Neural cell (in vitro differentiated cells): ENCODE measurements at regions not wholly inside any gene's neighbourhood (a gene's known extent, or its start where the extent isn't known, plus 50 kb on each side); places are given as distances from the start of the nearest gene placed in this dataset.

Experiments used
- H2AFZ ChIP-seq: fragments of 200-600, 300-800 bp; sonication (generic), shearing (Covaris generic); 2 replicates; pipeline ENCODE4 v1.6.0; 2014; ENCODE audit warnings: low read depth, mild to moderate bottlenecking, antibody characterized with exemption, low read length, moderate library complexity
- H3F3A ChIP-seq: fragments of 200-600 bp; shearing (Covaris generic); 2 replicates; pipeline ENCODE4 v1.6.1; 2016; ENCODE audit warnings: mild to moderate bottlenecking, moderate library complexity, mixed read lengths, antibody characterized with exemption, low read length; ENCODE audit not compliant: insufficient read depth, poor library complexity, severe bottlenecking
- H3K27ac ChIP-seq: fragments of 200-600, 300-800 bp; sonication (generic), shearing (Covaris generic); 2 replicates; pipeline ENCODE4 v1.5.1; 2014; ENCODE audit warnings: mild to moderate bottlenecking, low read length, moderate library complexity
- H3K27me3 ChIP-seq: fragments of 300-800, 200-600 bp; sonication (generic), shearing (Covaris generic); 2 replicates; pipeline ENCODE4 v1.6.0; 2014; ENCODE audit warnings: mild to moderate bottlenecking, low read depth, low read length, moderate library complexity; ENCODE audit not compliant: insufficient read depth
- H3K36me3 ChIP-seq: fragments of 300-800, 200-600 bp; sonication (generic), shearing (Covaris generic); 2 replicates; pipeline ENCODE4 v1.5.1; 2014; ENCODE audit warnings: mild to moderate bottlenecking, antibody characterized with exemption, low read length, moderate library complexity; ENCODE audit not compliant: insufficient read depth
- H3K4me2 ChIP-seq: fragments of 300-800, 200-600 bp; sonication (generic), shearing (Covaris generic); 2 replicates; pipeline ENCODE4 v1.6.0; 2014; ENCODE audit warnings: mild to moderate bottlenecking, low read length
- H3K4me3 ChIP-seq: fragments of 300-800, 200-600 bp; sonication (generic), shearing (Covaris generic); 2 replicates; pipeline ENCODE4 v1.5.1; 2014; ENCODE audit warnings: mild to moderate bottlenecking, low read length, moderate library complexity
- H3K79me2 ChIP-seq: fragments of 200-600 bp; shearing (Covaris generic); replicated peaks from 2 replicates; pipeline ENCODE4 v1.6.0; 2014; ENCODE audit warnings: mild to moderate bottlenecking, low read length, moderate library complexity; ENCODE audit not compliant: insufficient read depth
- H3K9ac ChIP-seq: fragments of 300-800, 200-600 bp; sonication (generic), shearing (Covaris generic); 2 replicates; pipeline ENCODE4 v1.6.1; 2016; ENCODE audit warnings: mild to moderate bottlenecking, low read length, mixed read lengths
- H3K9me2 ChIP-seq: fragments of 200-600 bp; shearing (Covaris generic); 2 replicates; pipeline ENCODE4 v1.6.1; 2016; ENCODE audit warnings: mild to moderate bottlenecking, low read length, mixed read lengths; ENCODE audit not compliant: insufficient read depth
- H3K9me3 ChIP-seq: fragments of 200-600, 300-800 bp; sonication (generic), shearing (Covaris generic); 2 replicates; pipeline ENCODE4 v1.6.1; 2016; ENCODE audit warnings: mild to moderate bottlenecking, mixed run types, low read length, moderate library complexity, mixed read lengths
- H4K20me1 ChIP-seq: fragments of 200-600 bp; shearing (Covaris generic); 2 replicates; pipeline ENCODE4 v1.6.1; 2016; ENCODE audit warnings: mild to moderate bottlenecking, mixed run types; ENCODE audit not compliant: insufficient read depth
- EP300 ChIP-seq: fragments of 450-650 bp; conservative IDR thresholded peaks from 2 replicates; pipeline ENCODE4 v1.6.1; 2014; ENCODE audit warnings: antibody characterized with exemption, mild to moderate bottlenecking, moderate library complexity; ENCODE audit not compliant: poor library complexity, severe bottlenecking
- EZH2 ChIP-seq: fragments of 200-600, 300-800 bp; shearing (Covaris generic), sonication (generic); IDR thresholded peaks from 2 replicates; pipeline ENCODE4 v1.6.1; 2014; ENCODE audit warnings: antibody characterized with exemption, low read length, borderline replicate concordance, mild to moderate bottlenecking; ENCODE audit not compliant: insufficient read depth, poor library complexity, severe bottlenecking
- MXI1 ChIP-seq: fragments of 450-650 bp; conservative IDR thresholded peaks from 2 replicates; pipeline ENCODE4 v1.6.1; 2014; ENCODE audit warnings: antibody characterized with exemption, mild to moderate bottlenecking; ENCODE audit not compliant: poor library complexity, severe bottlenecking
- POLR2AphosphoS5 ChIP-seq: IDR thresholded peaks from 2 replicates; pipeline ENCODE4 v1.6.1; 2012
- RAD21 ChIP-seq: fragments of 450-650 bp; conservative IDR thresholded peaks from 2 replicates; pipeline ENCODE4 v1.6.1; 2014; ENCODE audit warnings: antibody characterized with exemption, mild to moderate bottlenecking, moderate library complexity
- REST ChIP-seq: IDR thresholded peaks from 2 replicates; pipeline ENCODE4 v1.6.1; 2012; ENCODE audit warnings: borderline replicate concordance
- SMC3 ChIP-seq: fragments of 450-650 bp; conservative IDR thresholded peaks from 2 replicates; pipeline ENCODE4 v1.6.1; 2014; ENCODE audit warnings: antibody characterized with exemption, mild to moderate bottlenecking, moderate library complexity; ENCODE audit not compliant: poor library complexity
- TAF1 ChIP-seq: IDR thresholded peaks from 2 replicates; pipeline ENCODE4 v1.6.1; 2012; ENCODE audit warnings: low read depth
- TF ChIP-seq, protein P1 (sequence below): fragments of 450-650 bp; IDR thresholded peaks from 2 replicates; pipeline ENCODE4 v1.5.1; 2014; ENCODE audit warnings: antibody characterized with exemption, mild to moderate bottlenecking, moderate library complexity; ENCODE audit not compliant: poor library complexity, severe bottlenecking

- no peak overlapping the region for H3K4me2 ChIP-seq
- H3F3A ChIP-seq, result no peaks in the 10 kb centered on the region
- TF ChIP-seq TAF1, result no peak
- TF ChIP-seq POLR2AphosphoS5, result no peak
- no peak for TF ChIP-seq SMC3
- no peak for TF ChIP-seq RAD21
- TF ChIP-seq EZH2, result no peak
- TF ChIP-seq EP300, result no peak
- TF ChIP-seq REST, result no peak
- TF ChIP-seq MXI1, result no peak
- TF ChIP-seq, protein P1, sequence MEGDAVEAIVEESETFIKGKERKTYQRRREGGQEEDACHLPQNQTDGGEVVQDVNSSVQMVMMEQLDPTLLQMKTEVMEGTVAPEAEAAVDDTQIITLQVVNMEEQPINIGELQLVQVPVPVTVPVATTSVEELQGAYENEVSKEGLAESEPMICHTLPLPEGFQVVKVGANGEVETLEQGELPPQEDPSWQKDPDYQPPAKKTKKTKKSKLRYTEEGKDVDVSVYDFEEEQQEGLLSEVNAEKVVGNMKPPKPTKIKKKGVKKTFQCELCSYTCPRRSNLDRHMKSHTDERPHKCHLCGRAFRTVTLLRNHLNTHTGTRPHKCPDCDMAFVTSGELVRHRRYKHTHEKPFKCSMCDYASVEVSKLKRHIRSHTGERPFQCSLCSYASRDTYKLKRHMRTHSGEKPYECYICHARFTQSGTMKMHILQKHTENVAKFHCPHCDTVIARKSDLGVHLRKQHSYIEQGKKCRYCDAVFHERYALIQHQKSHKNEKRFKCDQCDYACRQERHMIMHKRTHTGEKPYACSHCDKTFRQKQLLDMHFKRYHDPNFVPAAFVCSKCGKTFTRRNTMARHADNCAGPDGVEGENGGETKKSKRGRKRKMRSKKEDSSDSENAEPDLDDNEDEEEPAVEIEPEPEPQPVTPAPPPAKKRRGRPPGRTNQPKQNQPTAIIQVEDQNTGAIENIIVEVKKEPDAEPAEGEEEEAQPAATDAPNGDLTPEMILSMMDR, result no peak
- H3K4me3 ChIP-seq, result no peak overlapping the region
- H3K36me3 ChIP-seq, result no peaks in the 10 kb centered on the region
- no peak overlapping the region for H3K9ac ChIP-seq
- H3K27me3 ChIP-seq, result no peaks in the 10 kb centered on the region
- no peaks in the 10 kb centered on the region for H3K9me2 ChIP-seq
- no peak overlapping the region for H3K27ac ChIP-seq
- H3K79me2 ChIP-seq, result no peaks in the 10 kb centered on the region
- H3K9me3 ChIP-seq, result no peaks in the 10 kb centered on the region
- no peak overlapping the region for H2AFZ ChIP-seq
- no peaks in the 10 kb centered on the region for H4K20me1 ChIP-seq
Measured at GRCh38 chr14:66038618-66039017, 447.6 kb upstream of the CCDC196 start.

- H3K79me2 ChIP-seq, result no peaks in the 10 kb centered on the region
- H4K20me1 ChIP-seq, result no peaks in the 10 kb centered on the region
- no peak overlapping the region for H3K4me3 ChIP-seq
- no peaks in the 10 kb centered on the region for H3K9me3 ChIP-seq
- H3K36me3 ChIP-seq, result no peaks in the 10 kb centered on the region
- H3K27ac ChIP-seq, result no peak overlapping the region
- no peaks in the 10 kb centered on the region for H3K27me3 ChIP-seq
- H2AFZ ChIP-seq, result no peak overlapping the region
- no peak overlapping the region for H3K9ac ChIP-seq
- no peak for TF ChIP-seq EP300
- no peak for TF ChIP-seq TAF1
- TF ChIP-seq SMC3, result no peak
- no peak for TF ChIP-seq RAD21
- no peak for TF ChIP-seq EZH2
- no peak for TF ChIP-seq REST
- TF ChIP-seq MXI1, result no peak
- TF ChIP-seq, protein P1, result no peak
- no peak for TF ChIP-seq POLR2AphosphoS5
- H3K4me2 ChIP-seq, result no peak overlapping the region
- no peaks in the 10 kb centered on the region for H3F3A ChIP-seq
- H3K9me2 ChIP-seq, result no peaks in the 10 kb centered on the region
Measured at GRCh38 chr14:66039495-66039894, 446.7 kb upstream of the CCDC196 start.
